Epithelial cell of esophagus (primary cell): ENCODE measurements at regions not wholly inside any gene's neighbourhood (a gene's known extent, or its start where the extent isn't known, plus 50 kb on each side); places are given as distances from the start of the nearest gene placed in this dataset.

Experiments used
- DNase-seq: peaks from one replicate; pipeline ENCODE4 v3.0.0; 2010; ENCODE audit warnings: low read depth
- H3K4me3 ChIP-seq: 2 replicates; pipeline ENCODE4 v1.5.1; 2011; ENCODE audit warnings: mild to moderate bottlenecking, low read length, control low read depth
- CTCF ChIP-seq: IDR thresholded peaks from 2 replicates; pipeline ENCODE4 v1.5.1; 2011; ENCODE audit warnings: low read depth, mild to moderate bottlenecking, low read length, control low read depth, inconsistent platforms; ENCODE audit not compliant: insufficient read depth; ENCODE audit errors: missing control alignments

DNA sequence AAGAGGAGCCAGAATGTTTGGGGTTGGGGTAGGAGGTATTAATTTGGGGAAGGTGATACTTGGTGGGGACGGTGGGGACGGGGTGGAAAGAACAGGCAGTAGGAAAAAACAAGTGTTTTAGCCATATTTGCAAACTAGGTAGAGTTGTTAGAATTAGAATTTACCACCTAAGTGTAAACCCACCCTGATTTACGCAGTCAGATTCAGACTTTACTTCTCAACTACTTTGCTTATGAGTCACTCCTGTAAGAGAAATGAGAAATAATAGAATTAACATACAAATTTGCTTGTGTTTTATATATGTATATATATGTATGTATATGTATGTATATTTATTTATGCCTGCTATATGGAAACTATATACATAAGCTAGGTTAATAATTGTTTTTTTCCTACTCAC lies 1168.2 kb upstream of the ZEB2 start:
- TF ChIP-seq CTCF, result no peak
- no peak overlapping the region for H3K4me3 ChIP-seq
- no peak for DNase-seq

GRCh38 chr2:145687442-145688134 lies 1167.7 kb upstream of the ZEB2 start:
- TF ChIP-seq CTCF, result no peak
- peak; percentile 24 for DNase-seq
- H3K4me3 ChIP-seq, result no peak overlapping the region

- TF ChIP-seq CTCF, result no peak
- no peak overlapping the region for H3K4me3 ChIP-seq
- peak; percentile 82 for DNase-seq
Observed at GRCh38 chr2:145685383-145686050, 1165.6 kb upstream of the ZEB2 start.

DNA sequence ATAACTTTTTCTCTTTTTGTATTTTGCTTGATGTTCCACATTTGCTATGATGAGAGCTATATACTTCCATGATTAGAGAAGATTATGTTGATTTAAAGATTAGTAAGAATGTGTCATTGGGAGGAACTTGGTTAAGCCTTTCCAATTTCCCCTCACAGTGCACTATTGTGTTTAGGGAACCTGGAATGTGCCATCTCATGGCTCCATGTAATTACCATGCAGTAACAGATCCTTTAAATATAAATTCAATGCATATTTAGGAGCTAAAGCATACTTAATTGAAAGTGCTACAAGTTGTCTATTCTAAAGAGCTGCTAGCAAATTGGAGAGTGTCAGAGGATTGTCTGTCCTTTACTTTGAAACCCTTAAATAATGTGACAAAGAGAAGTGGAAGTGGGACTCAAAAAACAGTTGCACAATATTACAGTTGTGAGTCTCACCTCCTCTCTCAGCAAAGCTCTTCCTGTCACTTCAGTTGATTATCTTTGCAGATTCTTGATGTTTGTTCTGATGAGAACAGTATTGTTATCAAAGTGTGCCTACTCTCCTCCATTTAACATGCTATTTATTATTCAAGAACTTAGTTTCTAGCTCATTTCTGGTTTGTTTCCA lies 1162.7 kb upstream of the ZEB2 start:
- DNase-seq, result peak; percentile 72
- no peak for TF ChIP-seq CTCF
- H3K4me3 ChIP-seq, result no peak overlapping the region

DNA sequence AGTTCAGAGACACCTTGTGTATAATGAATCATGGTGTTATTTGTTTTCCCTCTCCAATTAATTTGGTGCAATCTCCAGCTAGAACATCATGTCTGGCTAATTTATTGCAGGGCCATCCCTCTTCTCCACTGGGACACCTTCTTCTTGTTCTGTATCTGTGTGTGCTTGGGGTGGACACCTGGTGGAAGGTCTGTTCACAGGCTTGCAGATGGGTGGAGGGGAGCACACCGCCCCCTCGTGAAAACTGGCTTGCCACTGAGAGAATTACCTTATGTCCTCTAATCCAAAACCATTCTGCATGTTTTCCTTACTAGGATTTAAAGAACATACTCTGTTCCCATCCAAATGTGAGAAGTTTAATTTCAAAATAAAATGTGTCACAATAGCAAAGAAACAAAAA lies 1160.4 kb upstream of the ZEB2 start:
- TF ChIP-seq CTCF, result no peak
- H3K4me3 ChIP-seq, result no peak overlapping the region
- no peak for DNase-seq

DNA sequence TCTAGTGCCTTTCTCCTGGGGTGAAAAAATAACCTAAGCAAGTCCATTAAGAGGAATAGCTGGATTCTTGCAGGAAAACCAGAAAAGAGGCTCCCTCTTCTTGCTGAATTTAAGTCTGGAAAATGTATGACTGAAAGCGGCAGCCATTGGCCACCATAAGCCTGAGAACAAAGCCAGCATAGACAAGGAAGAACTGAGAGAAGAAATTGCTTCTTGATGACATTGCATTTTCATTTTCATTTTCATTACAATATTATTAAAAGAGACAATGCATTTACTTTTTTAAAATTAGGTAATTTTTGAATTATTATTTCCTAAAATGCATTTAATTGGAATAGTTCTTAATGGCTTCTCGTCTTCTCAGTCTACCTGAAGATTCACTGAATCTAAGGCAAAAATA lies 1157.5 kb upstream of the ZEB2 start:
- DNase-seq, result no peak
- no peak for TF ChIP-seq CTCF
- no peak overlapping the region for H3K4me3 ChIP-seq
